ENCODE measurements at regions not wholly inside any gene's neighbourhood (a gene's known extent, or its start where the extent isn't known, plus 50 kb on each side); places are given as distances from the start of the nearest gene placed in this dataset.

- no peak for TF ChIP-seq FOXA3 (CRISPR knock-in tag; conservative IDR thresholded peaks at IDR 0.05 in 1 of 2, IDR thresholded peaks at IDR 0.05 in 1 of 2)
- no peak for TF ChIP-seq CTCF (IDR thresholded peaks at IDR 0.05 in 2 of 3, conservative IDR thresholded peaks at IDR 0.05 in 1 of 3; ENCODE audit: insufficient read depth in 2 of 3, low read depth in 1 of 3, low read length in 3 of 3)
- no peak for TF ChIP-seq CC2D1A (IDR thresholded peaks at IDR 0.05)
- no peak for TF ChIP-seq USF2 (CRISPR knock-in tag; IDR thresholded peaks at IDR 0.05)
- TF ChIP-seq FOS (IDR thresholded peaks at IDR 0.05; ENCODE audit: extremely low read depth, insufficient read length), result no peak
- no peak for TF ChIP-seq GABPB1 (CRISPR knock-in tag; IDR thresholded peaks at IDR 0.05)
These were observed 137.5 kb upstream of the MGMT start for GRCh38 chr10:129329385-129330055.

Measured in K562 (cell line).